Tibial artery (tissue), 4 donors: ENCODE measurements at regions not wholly inside any gene's neighbourhood (a gene's known extent, or its start where the extent isn't known, plus 50 kb on each side); places are given as distances from the start of the nearest gene placed in this dataset.

Source experiments
- DNase-seq, 2 donors: peaks; one replicate each; pipeline ENCODE4 v3.0.0-alpha.2; 2019
- H3K27ac ChIP-seq, 2 donors: fragments of 200-600 bp; sonication (generic) in 1 of 2; 1 replicate in 1 of 2; 2 replicates in 1 of 2; pipeline ENCODE4 v1.5.1; 2018 to 2019; ENCODE audit warnings: mild to moderate bottlenecking in 1 of 2
- H3K27me3 ChIP-seq, 2 donors: fragments of 200-600 bp; sonication (generic) in 1 of 2; one replicate each; pipeline versions ENCODE4 v1.5.1 to v1.6.0; 2016 to 2019
- H3K36me3 ChIP-seq, 3 donors: fragments of 200-600 bp; sonication (generic) in 2 of 3; one replicate each; pipeline ENCODE4 v1.5.1; 2016 to 2019; ENCODE audit warnings: mild to moderate bottlenecking in 2 of 3
- H3K4me1 ChIP-seq, 4 donors: fragments of 200-600 bp; sonication (generic) in 2 of 4; 1 replicate in 3 of 4; 2 replicates in 1 of 4; pipeline ENCODE4 v1.5.1; 2016 to 2019
- H3K4me3 ChIP-seq, 2 donors: fragments of 200-600 bp; sonication (generic) in 1 of 2; 1 replicate in 1 of 2; 2 replicates in 1 of 2; pipeline ENCODE4 v1.5.1; 2018 to 2019; ENCODE audit warnings: mild to moderate bottlenecking in 2 of 2
- H3K9me3 ChIP-seq, 3 donors: fragments of 200-600 bp; sonication (generic) in 1 of 3; one replicate each; pipeline ENCODE4 v1.5.1; 2016 to 2019
- CTCF ChIP-seq, 2 experiments: fragments of 200-600 bp in 1 of 2; fragments of 450-650 bp in 1 of 2; IDR thresholded peaks; one replicate each; pipeline ENCODE4 v1.5.1; 2017 to 2019; ENCODE audit warnings: antibody characterized with exemption in 2 of 2, mild to moderate bottlenecking in 1 of 2, moderate library complexity in 1 of 2
- intact Hi-C: fragments of 100-400 bp; cut with DNase I; formaldehyde crosslinking; loops from one replicate; pipeline ENCODE4 v1.15.0; 2023; ENCODE audit warnings: low total_unique reads

- no peak for TF ChIP-seq CTCF (IDR thresholded peaks at IDR 0.05)
- H3K4me1 ChIP-seq: no peaks in the 10 kb centered on the region
- no peak overlapping the region for H3K4me3 ChIP-seq
- DNase-seq: no peak
- no peak overlapping the region for H3K27ac ChIP-seq
- H3K9me3 ChIP-seq: no peaks in the 10 kb centered on the region
- no peaks in the 10 kb centered on the region for H3K27me3 ChIP-seq
- intact Hi-C loops: no loop called here
- H3K36me3 ChIP-seq: no peaks in the 10 kb centered on the region
Observed at GRCh38 chr11:104329078-104329665, 165.2 kb upstream of the PDGFD start.

DNA sequence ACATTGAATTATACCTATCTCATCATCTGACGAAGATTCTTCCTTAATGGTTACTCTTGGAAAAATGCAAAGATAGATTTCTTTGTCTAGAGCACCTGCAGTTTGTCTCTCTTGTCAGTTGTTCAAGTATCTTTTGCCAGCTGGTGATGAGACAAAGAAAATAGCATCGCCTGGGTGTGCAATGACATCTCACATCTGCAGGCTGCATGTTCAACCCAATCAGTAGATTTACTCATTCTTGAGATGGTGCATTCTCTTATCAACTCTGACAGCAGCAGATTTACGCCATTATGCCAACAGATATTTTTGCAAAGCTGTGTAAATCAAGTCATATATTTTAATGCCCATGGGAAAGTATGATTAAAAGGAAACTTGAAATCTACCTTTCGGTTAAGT is 164.6 kb upstream of the PDGFD start:
- no peak overlapping the region for H3K27ac ChIP-seq
- no peaks in the 10 kb centered on the region for H3K36me3 ChIP-seq
- H3K4me3 ChIP-seq: no peak overlapping the region
- no peaks in the 10 kb centered on the region for H3K27me3 ChIP-seq
- no peak for TF ChIP-seq CTCF (IDR thresholded peaks at IDR 0.05)
- no peaks in the 10 kb centered on the region for H3K9me3 ChIP-seq
- DNase-seq: no peak
- H3K4me1 ChIP-seq: no peaks in the 10 kb centered on the region
- intact Hi-C loops: no loop called here

GRCh38 chr11:104327861-104328511 is 164.0 kb upstream of the PDGFD start:
- DNase-seq: no peak
- TF ChIP-seq CTCF (IDR thresholded peaks at IDR 0.05): no peak
- intact Hi-C loops: no loop called here
- no peaks in the 10 kb centered on the region for H3K27me3 ChIP-seq
- H3K4me1 ChIP-seq: no peaks in the 10 kb centered on the region
- H3K27ac ChIP-seq: no peak overlapping the region
- H3K4me3 ChIP-seq: no peak overlapping the region
- no peaks in the 10 kb centered on the region for H3K36me3 ChIP-seq
- no peaks in the 10 kb centered on the region for H3K9me3 ChIP-seq

DNA sequence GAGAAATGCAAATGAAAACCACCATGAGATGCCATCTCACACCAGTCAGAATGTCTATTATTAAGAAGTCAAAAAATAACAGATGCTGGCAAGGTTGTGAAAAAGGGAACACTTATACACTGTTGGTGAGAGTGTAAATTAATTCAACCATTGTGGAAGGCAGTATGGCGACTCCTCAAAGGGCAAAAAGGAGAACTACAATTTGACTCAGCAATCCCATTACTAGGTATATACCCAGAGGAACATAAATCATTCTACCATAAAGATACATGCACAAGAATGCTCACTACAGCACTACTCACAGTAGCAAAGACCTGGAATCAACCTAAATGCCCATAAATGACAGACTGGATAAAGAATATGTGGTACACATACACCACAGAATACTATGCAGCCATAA is 161.1 kb upstream of the PDGFD start:
- no peak for TF ChIP-seq CTCF (IDR thresholded peaks at IDR 0.05)
- Histone ChIP-seq H3K27me3 (no peaks in the 10 kb centered on the region), H3K36me3 (no peaks in the 10 kb centered on the region), H3K27ac (no peak overlapping the region), H3K9me3 (no peaks in the 10 kb centered on the region), H3K4me1 (no peaks in the 10 kb centered on the region), H3K4me3 (no peak overlapping the region)
- intact Hi-C loops: no loop called here
- no peak for DNase-seq

DNA sequence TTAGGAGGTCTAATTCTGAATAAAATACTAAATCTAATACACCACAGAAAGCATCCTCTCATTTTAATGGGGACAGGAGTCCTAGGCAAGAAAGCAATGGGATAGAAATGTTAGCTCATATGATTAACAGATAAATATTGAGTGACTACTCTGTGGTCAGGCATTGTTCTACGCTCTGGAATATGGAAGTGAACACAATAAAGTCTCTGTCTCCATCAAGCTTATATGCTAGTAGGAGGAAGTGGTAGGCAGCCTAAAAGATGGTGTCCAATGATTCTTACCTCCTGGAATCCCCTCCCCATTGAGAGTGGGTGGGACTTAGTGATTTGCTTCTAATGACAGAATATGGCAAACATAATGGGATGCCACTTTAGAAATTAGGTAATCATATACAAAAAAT is 160.3 kb upstream of the PDGFD start:
- no peaks in the 10 kb centered on the region for H3K9me3 ChIP-seq
- intact Hi-C loops: no loop called here
- no peaks in the 10 kb centered on the region for H3K27me3 ChIP-seq
- no peaks in the 10 kb centered on the region for H3K36me3 ChIP-seq
- DNase-seq: no peak
- H3K4me3 ChIP-seq: no peak overlapping the region
- TF ChIP-seq CTCF (IDR thresholded peaks at IDR 0.05): no peak
- no peaks in the 10 kb centered on the region for H3K4me1 ChIP-seq
- no peak overlapping the region for H3K27ac ChIP-seq
